ENCODE measurements at regions not wholly inside any gene's neighbourhood (a gene's known extent, or its start where the extent isn't known, plus 50 kb on each side); places are given as distances from the start of the nearest gene placed in this dataset.

- TF ChIP-seq, protein P1, sequence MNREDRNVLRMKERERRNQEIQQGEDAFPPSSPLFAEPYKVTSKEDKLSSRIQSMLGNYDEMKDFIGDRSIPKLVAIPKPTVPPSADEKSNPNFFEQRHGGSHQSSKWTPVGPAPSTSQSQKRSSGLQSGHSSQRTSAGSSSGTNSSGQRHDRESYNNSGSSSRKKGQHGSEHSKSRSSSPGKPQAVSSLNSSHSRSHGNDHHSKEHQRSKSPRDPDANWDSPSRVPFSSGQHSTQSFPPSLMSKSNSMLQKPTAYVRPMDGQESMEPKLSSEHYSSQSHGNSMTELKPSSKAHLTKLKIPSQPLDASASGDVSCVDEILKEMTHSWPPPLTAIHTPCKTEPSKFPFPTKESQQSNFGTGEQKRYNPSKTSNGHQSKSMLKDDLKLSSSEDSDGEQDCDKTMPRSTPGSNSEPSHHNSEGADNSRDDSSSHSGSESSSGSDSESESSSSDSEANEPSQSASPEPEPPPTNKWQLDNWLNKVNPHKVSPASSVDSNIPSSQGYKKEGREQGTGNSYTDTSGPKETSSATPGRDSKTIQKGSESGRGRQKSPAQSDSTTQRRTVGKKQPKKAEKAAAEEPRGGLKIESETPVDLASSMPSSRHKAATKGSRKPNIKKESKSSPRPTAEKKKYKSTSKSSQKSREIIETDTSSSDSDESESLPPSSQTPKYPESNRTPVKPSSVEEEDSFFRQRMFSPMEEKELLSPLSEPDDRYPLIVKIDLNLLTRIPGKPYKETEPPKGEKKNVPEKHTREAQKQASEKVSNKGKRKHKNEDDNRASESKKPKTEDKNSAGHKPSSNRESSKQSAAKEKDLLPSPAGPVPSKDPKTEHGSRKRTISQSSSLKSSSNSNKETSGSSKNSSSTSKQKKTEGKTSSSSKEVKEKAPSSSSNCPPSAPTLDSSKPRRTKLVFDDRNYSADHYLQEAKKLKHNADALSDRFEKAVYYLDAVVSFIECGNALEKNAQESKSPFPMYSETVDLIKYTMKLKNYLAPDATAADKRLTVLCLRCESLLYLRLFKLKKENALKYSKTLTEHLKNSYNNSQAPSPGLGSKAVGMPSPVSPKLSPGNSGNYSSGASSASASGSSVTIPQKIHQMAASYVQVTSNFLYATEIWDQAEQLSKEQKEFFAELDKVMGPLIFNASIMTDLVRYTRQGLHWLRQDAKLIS (CRISPR knock-in tag; IDR thresholded peaks at IDR 0.05): no peak
- TF ChIP-seq, protein P2, sequence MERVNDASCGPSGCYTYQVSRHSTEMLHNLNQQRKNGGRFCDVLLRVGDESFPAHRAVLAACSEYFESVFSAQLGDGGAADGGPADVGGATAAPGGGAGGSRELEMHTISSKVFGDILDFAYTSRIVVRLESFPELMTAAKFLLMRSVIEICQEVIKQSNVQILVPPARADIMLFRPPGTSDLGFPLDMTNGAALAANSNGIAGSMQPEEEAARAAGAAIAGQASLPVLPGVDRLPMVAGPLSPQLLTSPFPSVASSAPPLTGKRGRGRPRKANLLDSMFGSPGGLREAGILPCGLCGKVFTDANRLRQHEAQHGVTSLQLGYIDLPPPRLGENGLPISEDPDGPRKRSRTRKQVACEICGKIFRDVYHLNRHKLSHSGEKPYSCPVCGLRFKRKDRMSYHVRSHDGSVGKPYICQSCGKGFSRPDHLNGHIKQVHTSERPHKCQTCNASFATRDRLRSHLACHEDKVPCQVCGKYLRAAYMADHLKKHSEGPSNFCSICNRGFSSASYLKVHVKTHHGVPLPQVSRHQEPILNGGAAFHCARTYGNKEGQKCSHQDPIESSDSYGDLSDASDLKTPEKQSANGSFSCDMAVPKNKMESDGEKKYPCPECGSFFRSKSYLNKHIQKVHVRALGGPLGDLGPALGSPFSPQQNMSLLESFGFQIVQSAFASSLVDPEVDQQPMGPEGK (CRISPR knock-in tag; IDR thresholded peaks at IDR 0.05; ENCODE audit: borderline replicate concordance): no peak
- no peak for TF ChIP-seq ZNF324 (CRISPR knock-in tag; IDR thresholded peaks at IDR 0.05)
- TF ChIP-seq ZNF232 (CRISPR knock-in tag; IDR thresholded peaks at IDR 0.05): no peak
- TF ChIP-seq, protein P3, sequence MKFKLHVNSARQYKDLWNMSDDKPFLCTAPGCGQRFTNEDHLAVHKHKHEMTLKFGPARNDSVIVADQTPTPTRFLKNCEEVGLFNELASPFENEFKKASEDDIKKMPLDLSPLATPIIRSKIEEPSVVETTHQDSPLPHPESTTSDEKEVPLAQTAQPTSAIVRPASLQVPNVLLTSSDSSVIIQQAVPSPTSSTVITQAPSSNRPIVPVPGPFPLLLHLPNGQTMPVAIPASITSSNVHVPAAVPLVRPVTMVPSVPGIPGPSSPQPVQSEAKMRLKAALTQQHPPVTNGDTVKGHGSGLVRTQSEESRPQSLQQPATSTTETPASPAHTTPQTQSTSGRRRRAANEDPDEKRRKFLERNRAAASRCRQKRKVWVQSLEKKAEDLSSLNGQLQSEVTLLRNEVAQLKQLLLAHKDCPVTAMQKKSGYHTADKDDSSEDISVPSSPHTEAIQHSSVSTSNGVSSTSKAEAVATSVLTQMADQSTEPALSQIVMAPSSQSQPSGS (CRISPR knock-in tag; IDR thresholded peaks at IDR 0.05): no peak
- no peak for TF ChIP-seq ARID3A (IDR thresholded peaks at IDR 0.05; ENCODE audit: borderline replicate concordance, low read depth, low read length)
These were observed 99.2 kb upstream of the B3GAT1 start for GRCh38 chr11:134511255-134511654.
